ENCODE measurements at regions not wholly inside any gene's neighbourhood (a gene's known extent, or its start where the extent isn't known, plus 50 kb on each side); places are given as distances from the start of the nearest gene placed in this dataset.
"Not testable (repeated sequence)": the region's sequence is repeated elsewhere in the genome, so short reads cannot be mapped to it uniquely, and the experiment has no call there.

- DNase-seq: no peak
Measured at GRCh38 chr18:21928925-21929324, 188.3 kb downstream of the MIB1 start.

GRCh38 chr18:21930177-21930576 is 189.6 kb downstream of the MIB1 start:
- DNase-seq: no peak

- DNase-seq: no peak
Measured at GRCh38 chr18:21933931-21934765, 193.6 kb downstream of the MIB1 start.

- no peak for DNase-seq
Measured at GRCh38 chr18:21934766-21935015, 194.1 kb downstream of the MIB1 start.

GRCh38 chr18:21943456-21943855 is 202.9 kb downstream of the MIB1 start:
- DNase-seq: no peak

- no peak for DNase-seq
Measured at GRCh38 chr18:21949326-21950015, 208.9 kb downstream of the MIB1 start.

- peak in 42 of 56 donors; percentile 0 to 78 (median 14) for DNase-seq
Measured at GRCh38 chr18:21955757-21956652, 213.4 kb upstream of the GATA6 start.

- no peak for DNase-seq
Measured at GRCh38 chr18:21958263-21958662, 211.1 kb upstream of the GATA6 start.

GRCh38 chr18:21958707-21959450 is 210.5 kb upstream of the GATA6 start:
- DNase-seq: no peak

- DNase-seq: no peak
Measured at GRCh38 chr18:21960189-21960588, 209.2 kb upstream of the GATA6 start.

GRCh38 chr18:21963336-21963735 is 206.1 kb upstream of the GATA6 start:
- no peak for DNase-seq

- DNase-seq: no peak
Measured at GRCh38 chr18:21968338-21968737, 201.1 kb upstream of the GATA6 start.

- no peak for DNase-seq
Measured at GRCh38 chr18:21972281-21972680, 197.1 kb upstream of the GATA6 start.

GRCh38 chr18:21975954-21976353 is 193.4 kb upstream of the GATA6 start:
- DNase-seq: not testable (repeated sequence)

- DNase-seq: no peak
Measured at GRCh38 chr18:21978546-21979170, 190.7 kb upstream of the GATA6 start.

GRCh38 chr18:21979171-21979560 is 190.2 kb upstream of the GATA6 start:
- no peak for DNase-seq

- no peak for DNase-seq
Measured at GRCh38 chr18:21979759-21980158, 189.6 kb upstream of the GATA6 start.

GRCh38 chr18:21980744-21981143 is 188.6 kb upstream of the GATA6 start:
- DNase-seq: no peak

GRCh38 chr18:21981489-21981888 is 187.9 kb upstream of the GATA6 start:
- not testable (repeated sequence) for DNase-seq

- DNase-seq: no peak
Measured at GRCh38 chr18:21991081-21991534, 178.3 kb upstream of the GATA6 start.

GRCh38 chr18:21991886-21992285 is 177.5 kb upstream of the GATA6 start:
- no peak for DNase-seq

All from amygdala (tissue), 56 donors.